Stimulated activated effector memory CD8-positive, alpha-beta T cell treated with anti-CD3 and anti-CD28 coated beads, Interleukin-12 subunit alpha, Interleukin-12 subunit beta, amount 100 ng/mL, for 72 hours (primary cell): ENCODE measurements at regions not wholly inside any gene's neighbourhood (a gene's known extent, or its start where the extent isn't known, plus 50 kb on each side); places are given as distances from the start of the nearest gene placed in this dataset.
"Not testable (repeated sequence)": the region's sequence is repeated elsewhere in the genome, so short reads cannot be mapped to it uniquely, and the experiment has no call there.

Source experiments
- ATAC-seq: fragments of 150-1000 bp; cut with Tn5 transposase; 2 replicates; pipeline ENCODE4 v1.10.0; 2021
- DNase-seq, 2 donors: peaks; one replicate each; pipeline ENCODE4 v3.0.0; 2021 to 2022; ENCODE audit warnings: low spot score in 2 of 2
- H3K27ac Mint-ChIP-seq: one replicate; pipeline ENCODE4 v1.8.0; 2022; ENCODE audit warnings: mild to moderate bottlenecking, mixed read lengths
- H3K36me3 Mint-ChIP-seq: one replicate; pipeline ENCODE4 v1.8.0; 2022; ENCODE audit warnings: mild to moderate bottlenecking, mixed read lengths
- H3K4me1 Mint-ChIP-seq: one replicate; pipeline ENCODE4 v1.8.0; 2022; ENCODE audit warnings: mixed read lengths
- H3K4me3 Mint-ChIP-seq: one replicate; pipeline ENCODE4 v1.8.0; 2022; ENCODE audit warnings: mild to moderate bottlenecking, mixed read lengths
- H3K9me3 Mint-ChIP-seq: one replicate; pipeline ENCODE4 v1.8.0; 2022; ENCODE audit warnings: mixed read lengths

DNA sequence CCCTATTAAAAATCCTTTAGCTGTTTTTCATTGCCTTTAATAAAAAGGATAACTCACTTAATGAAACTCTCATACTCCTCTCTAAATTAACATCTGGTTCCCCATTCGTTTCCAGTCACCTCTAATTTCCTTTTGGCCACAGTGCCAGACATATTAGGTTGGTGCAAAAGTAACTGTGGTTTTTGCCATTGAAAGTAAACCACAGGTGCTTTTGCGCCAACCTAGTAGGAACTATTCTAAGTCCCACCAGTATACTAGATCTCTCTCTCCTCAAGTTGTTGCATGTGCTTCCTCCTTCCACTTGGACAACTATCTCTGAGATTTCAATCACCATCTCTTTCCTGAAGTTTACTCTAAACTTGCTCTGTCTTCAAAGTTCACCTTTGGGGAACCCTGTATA, 961.1 kb downstream of the TBC1D32 start:
- no peaks in the 10 kb centered on the region for H3K36me3 Mint-ChIP-seq
- H3K27ac Mint-ChIP-seq, result no peak overlapping the region
- H3K4me3 Mint-ChIP-seq, result no peak overlapping the region
- ATAC-seq (no peak), DNase-seq (no peak)
- H3K9me3 Mint-ChIP-seq, result peaks cover 11% of the 10 kb centered on the region
- H3K4me1 Mint-ChIP-seq, result no peaks in the 10 kb centered on the region

DNA sequence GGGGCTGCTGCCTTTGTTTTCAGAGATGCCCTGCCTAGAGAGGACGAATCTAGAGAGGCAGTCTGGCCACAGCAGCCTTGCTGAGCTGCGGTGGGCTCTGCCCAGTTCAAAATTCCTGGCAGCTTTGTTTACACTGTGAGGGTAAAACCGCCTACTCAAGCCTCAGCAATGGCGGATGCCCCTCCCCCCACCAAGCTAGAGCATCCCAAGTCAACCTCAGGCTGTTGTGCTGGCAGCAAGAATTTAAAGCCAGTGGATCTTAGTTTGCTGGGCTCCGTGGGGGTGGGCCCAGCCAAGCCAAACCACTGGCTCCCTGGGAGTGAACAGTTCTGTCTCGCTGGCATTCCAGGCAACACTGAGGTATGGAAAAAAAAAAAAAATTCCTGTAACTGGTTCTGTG, 970.9 kb downstream of the TBC1D32 start:
- Mint-ChIP-seq H3K36me3 (no peaks in the 10 kb centered on the region), H3K9me3 (peaks cover 17% of the 10 kb centered on the region), H3K27ac (no peak overlapping the region), H3K4me1 (no peaks in the 10 kb centered on the region), H3K4me3 (no peak overlapping the region)
- ATAC-seq (no peak), DNase-seq (no peak)

- peaks cover 22% of the 10 kb centered on the region for H3K9me3 Mint-ChIP-seq
- H3K4me1 Mint-ChIP-seq, H3K36me3 Mint-ChIP-seq, H3K27ac Mint-ChIP-seq, H3K4me3 Mint-ChIP-seq, DNase-seq, ATAC-seq: not testable (repeated sequence)
Measured at GRCh38 chr6:120358535-120358934, 975.7 kb downstream of the TBC1D32 start.

DNA sequence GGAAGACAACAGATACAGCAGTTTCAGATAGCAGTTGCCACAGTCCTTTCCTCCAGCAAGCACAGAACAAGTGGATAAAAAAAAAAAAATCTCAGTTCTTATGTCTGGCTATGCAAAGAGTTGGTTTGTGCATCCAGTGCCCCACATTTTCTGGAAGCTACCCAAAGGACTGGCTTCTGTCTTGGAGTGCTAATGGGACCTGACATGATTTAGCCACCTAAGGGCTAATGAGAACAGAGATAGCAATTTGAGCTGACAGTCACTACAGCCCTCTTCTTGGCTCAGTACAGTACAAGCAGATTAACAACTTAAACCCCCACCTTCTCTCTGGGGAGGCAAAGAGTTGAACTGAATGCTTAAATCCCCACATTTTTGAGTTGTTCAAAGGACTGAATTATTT, 976.8 kb downstream of the TBC1D32 start:
- Mint-ChIP-seq H3K27ac (no peak overlapping the region), H3K9me3 (peaks cover 22% of the 10 kb centered on the region), H3K4me1 (no peaks in the 10 kb centered on the region), H3K4me3 (no peak overlapping the region), H3K36me3 (no peaks in the 10 kb centered on the region)
- no peak for ATAC-seq
- DNase-seq, result no peak

GRCh38 chr6:120355822-120356221, 978.5 kb downstream of the TBC1D32 start:
- H3K27ac Mint-ChIP-seq, result no peak overlapping the region

DNA sequence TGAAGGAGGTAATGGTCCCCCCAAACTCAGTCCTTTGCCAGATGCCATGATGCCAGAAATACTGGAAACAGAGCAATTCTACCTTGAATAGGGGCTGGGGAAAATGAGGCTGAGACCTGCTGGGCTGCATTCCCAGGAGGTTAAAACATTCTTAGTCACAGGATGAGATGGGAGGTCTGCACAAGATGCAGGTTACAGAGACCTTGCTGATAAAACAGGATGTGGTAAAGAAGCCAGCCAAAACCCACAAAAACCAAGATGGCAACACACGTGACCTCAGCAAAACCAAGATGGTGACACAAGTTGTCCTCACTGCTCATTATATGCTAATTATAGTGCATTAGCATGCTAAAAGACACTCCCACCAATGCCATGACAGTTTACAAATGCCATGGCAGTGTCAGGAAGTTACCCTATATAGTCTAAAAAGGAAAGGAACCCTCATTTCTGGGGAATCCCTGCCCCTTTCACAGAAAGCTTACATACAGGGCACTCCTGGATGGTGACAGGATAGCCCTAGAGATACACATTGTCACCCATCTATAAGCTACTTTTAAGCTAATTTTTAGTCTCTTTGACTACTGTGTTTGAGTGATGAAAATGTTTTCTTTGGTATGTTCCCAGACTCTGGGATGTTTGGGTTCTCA, 979.7 kb downstream of the TBC1D32 start:
- peaks cover 17% of the 10 kb centered on the region for H3K9me3 Mint-ChIP-seq
- no peaks in the 10 kb centered on the region for H3K36me3 Mint-ChIP-seq
- DNase-seq, result no peak
- H3K4me3 Mint-ChIP-seq, result no peak overlapping the region
- peak; percentile 37 for ATAC-seq
- no peaks in the 10 kb centered on the region for H3K4me1 Mint-ChIP-seq
- no peak overlapping the region for H3K27ac Mint-ChIP-seq

More at GRCh38 chr6:120355822-120356221, 978.5 kb downstream of the TBC1D32 start:
- ATAC-seq (no peak), DNase-seq (no peak)
- Mint-ChIP-seq H3K4me3 (no peak overlapping the region), H3K36me3 (no peaks in the 10 kb centered on the region), H3K4me1 (no peaks in the 10 kb centered on the region), H3K9me3 (peaks cover 23% of the 10 kb centered on the region)

DNA sequence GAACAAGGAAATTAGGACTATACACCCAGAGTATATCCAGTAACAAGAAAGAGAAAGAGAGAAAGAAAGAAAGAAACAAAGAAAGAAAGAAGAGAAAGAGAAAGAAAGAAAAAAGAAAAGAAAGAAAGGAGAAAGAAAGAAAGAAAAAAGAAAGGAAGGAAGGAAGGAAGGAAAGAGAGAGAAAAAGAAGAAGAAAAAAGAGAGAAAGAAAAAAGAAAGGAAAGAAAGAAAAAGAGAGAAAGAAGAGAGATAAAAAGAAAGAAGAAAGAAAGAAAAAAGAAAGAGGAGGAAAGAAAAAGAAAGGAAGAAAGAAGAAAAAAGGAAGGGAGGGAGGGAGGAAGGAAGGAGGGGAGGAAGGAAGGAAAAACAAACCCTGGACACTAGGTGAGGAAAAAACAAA, 981.8 kb downstream of the TBC1D32 start:
- ATAC-seq (no peak), DNase-seq (no peak)
- no peak overlapping the region for H3K4me3 Mint-ChIP-seq
- H3K27ac Mint-ChIP-seq, result no peak overlapping the region
- peaks cover 13% of the 10 kb centered on the region for H3K9me3 Mint-ChIP-seq
- H3K4me1 Mint-ChIP-seq, result no peaks in the 10 kb centered on the region
- H3K36me3 Mint-ChIP-seq, result no peaks in the 10 kb centered on the region

- Mint-ChIP-seq H3K4me1 (no peaks in the 10 kb centered on the region), H3K36me3 (no peaks in the 10 kb centered on the region), H3K9me3 (peaks cover 8% of the 10 kb centered on the region), H3K4me3 (no peak overlapping the region), H3K27ac (no peak overlapping the region)
- no peak for DNase-seq
- no peak for ATAC-seq
Measured at GRCh38 chr6:120348926-120349325, 985.4 kb downstream of the TBC1D32 start.

DNA sequence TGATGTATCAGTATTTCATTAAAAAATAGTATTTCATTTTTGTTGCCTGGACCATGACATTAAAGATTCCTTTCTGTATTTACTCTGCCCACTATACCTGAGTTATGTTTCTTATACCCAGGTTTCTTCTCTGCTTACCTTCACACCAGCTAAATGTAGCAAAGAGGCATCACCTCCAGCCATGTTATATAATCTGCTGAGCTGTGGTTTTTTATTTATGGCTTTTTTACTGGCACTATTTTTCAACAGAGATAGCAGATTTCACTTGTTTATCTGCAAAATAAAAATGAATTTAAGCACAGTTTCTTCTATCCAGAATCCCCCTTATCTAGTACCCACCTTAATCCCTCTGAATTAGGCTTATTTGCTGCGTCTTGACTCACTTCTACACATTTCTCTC, 979.0 kb upstream of the MAN1A1 start:
- Mint-ChIP-seq H3K4me1 (no peaks in the 10 kb centered on the region), H3K4me3 (no peak overlapping the region), H3K9me3 (peaks cover 3% of the 10 kb centered on the region), H3K27ac (no peak overlapping the region), H3K36me3 (no peaks in the 10 kb centered on the region)
- ATAC-seq (no peak), DNase-seq (no peak)

DNA sequence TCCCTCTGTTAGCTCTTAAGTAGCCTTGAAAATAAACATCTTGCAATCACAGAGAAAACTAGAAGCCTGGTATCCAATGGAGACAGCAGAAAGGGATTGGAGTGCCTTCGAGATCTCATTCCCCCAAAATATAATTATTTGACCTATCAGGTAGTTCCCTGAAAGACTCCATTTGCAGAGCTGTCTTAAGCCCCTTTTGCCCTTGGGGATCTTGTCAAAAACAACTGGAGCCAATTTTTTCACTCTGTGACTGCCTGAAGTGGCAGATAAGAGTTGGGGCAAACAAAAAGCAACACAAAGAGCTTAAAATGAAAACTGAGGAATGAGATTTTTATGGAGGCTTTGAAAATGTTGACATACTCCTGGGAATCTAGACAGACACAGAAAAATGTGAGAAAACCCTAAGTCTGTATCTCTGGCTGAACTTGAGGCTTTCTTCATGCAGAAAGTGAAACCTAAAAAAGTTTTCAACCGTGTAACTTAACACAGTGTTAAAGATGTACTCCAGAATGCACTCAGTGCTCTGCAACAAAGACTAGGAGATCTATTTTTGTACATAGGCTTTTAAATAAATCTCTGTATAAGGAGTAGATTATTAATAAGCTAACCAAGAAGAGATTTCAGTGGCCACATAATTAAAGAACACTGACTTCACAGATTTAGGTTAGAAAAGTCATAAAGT, 971.1 kb upstream of the MAN1A1 start:
- DNase-seq, result no peak
- Mint-ChIP-seq H3K27ac (no peak overlapping the region), H3K4me1 (no peaks in the 10 kb centered on the region), H3K36me3 (no peaks in the 10 kb centered on the region), H3K4me3 (no peak overlapping the region), H3K9me3 (peaks cover 6% of the 10 kb centered on the region)
- ATAC-seq, result no peak

DNA sequence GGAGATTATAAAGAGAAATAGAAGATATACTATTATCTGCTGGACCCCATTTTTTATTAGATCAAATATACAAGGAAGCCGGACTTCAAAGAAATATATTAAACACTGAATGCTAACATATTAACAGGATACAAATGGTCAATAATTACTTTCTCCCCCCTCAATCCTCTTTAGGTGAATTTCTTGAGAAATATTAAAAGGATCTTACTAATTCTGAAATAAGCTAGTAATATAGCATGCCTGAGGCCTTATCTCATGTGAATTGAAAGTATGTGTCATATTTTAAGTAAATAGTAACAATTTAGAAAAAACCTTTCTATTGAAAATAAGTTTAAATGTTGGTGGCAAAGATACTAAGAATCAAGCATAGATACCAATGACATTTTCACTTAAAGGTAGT, 954.7 kb upstream of the MAN1A1 start:
- H3K36me3 Mint-ChIP-seq, result no peaks in the 10 kb centered on the region
- ATAC-seq (no peak), DNase-seq (no peak)
- no peak overlapping the region for H3K27ac Mint-ChIP-seq
- H3K4me1 Mint-ChIP-seq, result no peaks in the 10 kb centered on the region
- H3K4me3 Mint-ChIP-seq, result no peak overlapping the region
- peaks cover 5% of the 10 kb centered on the region for H3K9me3 Mint-ChIP-seq

DNA sequence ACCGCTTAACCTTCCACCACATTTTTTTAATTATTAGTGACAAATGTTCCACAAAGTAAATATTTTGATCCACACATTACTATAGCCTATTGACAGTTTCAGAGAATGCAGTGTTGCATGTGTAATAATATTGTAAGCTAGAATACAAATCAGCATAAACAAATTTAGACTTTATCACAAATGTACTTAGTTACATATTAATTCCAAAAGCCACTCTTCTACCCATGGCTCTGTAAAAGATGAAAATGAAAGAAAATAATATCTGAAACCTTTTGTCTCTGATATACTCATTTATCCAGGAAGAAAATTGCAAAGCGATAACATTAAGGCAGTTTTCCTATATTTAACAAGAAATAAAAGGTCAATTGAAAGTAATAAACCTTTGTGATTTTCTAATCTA, 954.0 kb upstream of the MAN1A1 start:
- Mint-ChIP-seq H3K4me3 (no peak overlapping the region), H3K36me3 (no peaks in the 10 kb centered on the region), H3K9me3 (peaks cover 5% of the 10 kb centered on the region), H3K27ac (no peak overlapping the region), H3K4me1 (no peaks in the 10 kb centered on the region)
- no peak for ATAC-seq
- no peak for DNase-seq

- DNase-seq, result no peak
- Mint-ChIP-seq H3K9me3 (peaks cover 5% of the 10 kb centered on the region), H3K36me3 (no peaks in the 10 kb centered on the region), H3K4me3 (no peak overlapping the region), H3K27ac (no peak overlapping the region), H3K4me1 (no peaks in the 10 kb centered on the region)
- ATAC-seq, result no peak
Measured at GRCh38 chr6:120302041-120302440, 952.5 kb upstream of the MAN1A1 start.

DNA sequence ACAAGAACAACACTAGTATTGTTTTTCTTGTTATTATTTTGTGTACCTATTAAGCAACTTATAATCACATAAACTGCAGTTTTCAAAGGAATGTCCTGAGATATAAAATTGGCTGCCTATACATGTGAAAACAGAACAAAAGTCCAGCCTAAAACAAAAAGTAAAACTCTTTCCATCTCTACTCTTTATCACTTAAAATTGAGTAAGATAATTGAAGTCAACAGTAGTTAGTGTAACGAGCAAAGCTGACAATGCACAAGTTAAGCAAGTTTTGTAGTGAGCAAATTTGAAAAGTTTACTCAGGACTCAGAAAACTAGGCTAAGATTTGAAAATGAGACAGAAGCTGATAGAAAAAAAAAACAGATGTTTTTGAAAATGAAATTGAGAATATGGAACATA, 941.4 kb upstream of the MAN1A1 start:
- Mint-ChIP-seq H3K4me3 (no peak overlapping the region), H3K9me3 (peaks cover 8% of the 10 kb centered on the region), H3K27ac (no peak overlapping the region), H3K36me3 (no peaks in the 10 kb centered on the region), H3K4me1 (no peaks in the 10 kb centered on the region)
- no peak for DNase-seq
- ATAC-seq, result no peak

- no peak overlapping the region for H3K27ac Mint-ChIP-seq
- no peaks in the 10 kb centered on the region for H3K4me1 Mint-ChIP-seq
- no peak for DNase-seq
- no peaks in the 10 kb centered on the region for H3K9me3 Mint-ChIP-seq
- no peak overlapping the region for H3K4me3 Mint-ChIP-seq
- no peaks in the 10 kb centered on the region for H3K36me3 Mint-ChIP-seq
- no peak for ATAC-seq
Measured at GRCh38 chr6:120282005-120282404, 932.4 kb upstream of the MAN1A1 start.

DNA sequence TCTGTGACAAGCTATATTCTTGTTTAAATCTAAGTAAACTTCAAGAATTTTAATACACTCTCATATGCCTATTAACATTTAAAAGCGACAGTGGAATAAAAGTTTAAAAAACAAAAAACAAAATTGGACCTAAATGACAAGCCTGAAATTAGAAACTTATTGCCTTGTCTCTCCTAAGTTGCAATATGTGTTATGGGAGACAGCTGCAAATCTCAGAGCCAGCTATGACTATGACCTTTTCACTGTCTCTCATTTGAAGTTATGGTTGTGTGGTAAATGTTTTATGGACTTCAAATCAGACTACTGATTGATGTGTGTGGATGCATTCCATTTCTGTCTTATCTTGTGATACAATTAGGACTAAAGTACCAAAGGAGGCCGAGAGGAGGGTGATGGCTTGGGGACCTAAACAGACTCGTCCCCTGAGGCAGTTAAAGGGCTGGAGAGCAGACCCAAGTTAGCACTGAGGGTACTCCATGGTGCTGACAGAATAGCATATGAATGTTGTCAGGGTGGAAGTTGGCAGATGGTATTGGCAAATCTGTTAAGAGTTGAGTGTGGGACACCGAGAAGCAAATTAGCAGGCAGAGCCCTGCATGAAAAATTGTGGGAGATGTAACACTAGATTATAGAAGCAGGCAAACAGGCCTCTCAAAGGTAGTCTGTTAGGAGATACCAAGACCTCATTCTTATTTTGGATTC, 930.1 kb upstream of the MAN1A1 start:
- no peaks in the 10 kb centered on the region for H3K36me3 Mint-ChIP-seq
- no peak for DNase-seq
- no peak overlapping the region for H3K27ac Mint-ChIP-seq
- no peaks in the 10 kb centered on the region for H3K4me1 Mint-ChIP-seq
- ATAC-seq, result no peak
- H3K9me3 Mint-ChIP-seq, result no peaks in the 10 kb centered on the region
- H3K4me3 Mint-ChIP-seq, result no peak overlapping the region
